K562 (cell line): ENCODE measurements at regions not wholly inside any gene's neighbourhood (a gene's known extent, or its start where the extent isn't known, plus 50 kb on each side); places are given as distances from the start of the nearest gene placed in this dataset.

ENCODE experiments used
- ADNP ChIP-seq: fragments of 200-800 bp; sonication (Bioruptor generic); IDR thresholded peaks from 2 replicates; pipeline ENCODE4 v1.6.1; 2016; ENCODE audit warnings: missing genetic modification characterization, missing compliant biosample characterization
- ARID2 ChIP-seq: fragments of 450-650 bp; IDR thresholded peaks from 2 replicates; pipeline ENCODE4 v1.6.1; 2017; ENCODE audit warnings: antibody characterized with exemption, mild to moderate bottlenecking
- CAMTA2 ChIP-seq: fragments of 250-450 bp; sonication (Bioruptor Pico); conservative IDR thresholded peaks from 2 replicates; pipeline ENCODE4 v1.5.1; 2022
- E2F1 ChIP-seq: sonication (generic); formaldehyde crosslinking; IDR thresholded peaks from 2 replicates; pipeline ENCODE4 v1.8.1; 2023; ENCODE audit warnings: mild to moderate bottlenecking, missing genetic modification reagents, moderate library complexity
- ELF2 ChIP-seq: fragments of 250-450 bp; sonication (Bioruptor Pico); IDR thresholded peaks from 2 replicates; pipeline ENCODE4 v1.5.0; 2021; ENCODE audit warnings: mild to moderate bottlenecking
- HCFC1 ChIP-seq: IDR thresholded peaks from 2 replicates; pipeline ENCODE4 v1.6.1; 2012; ENCODE audit warnings: low read depth, low read length, improper control_type of control experiment
- JUND ChIP-seq, 2 experiments: IDR thresholded peaks; 2 replicates in 1 of 2; 3 replicates in 1 of 2; pipeline ENCODE4 v1.6.1; 2011; ENCODE audit warnings: borderline replicate concordance in 2 of 2, low read depth in 2 of 2, low read length in 2 of 2, improper control_type of control experiment in 1 of 2, missing biosample characterization in 1 of 2, missing genetic modification characterization in 1 of 2, missing genetic modification reagents in 1 of 2
- PCBP2 ChIP-seq: fragments of 200-400 bp; formaldehyde crosslinking; IDR thresholded peaks from 2 replicates; pipeline ENCODE4 v1.6.1; 2018; ENCODE audit warnings: low read length, low read depth, mild to moderate bottlenecking, moderate library complexity; ENCODE audit not compliant: poor library complexity, severe bottlenecking
- PTBP1 ChIP-seq: fragments of 200-400 bp; formaldehyde crosslinking; IDR thresholded peaks from 2 replicates; pipeline ENCODE4 v1.6.1; 2017; ENCODE audit warnings: low read depth, low read length
- RREB1 ChIP-seq: fragments of 250-450 bp; sonication (Bioruptor Pico); IDR thresholded peaks from 2 replicates; pipeline ENCODE4 v1.4.0; 2020
- SMARCE1 ChIP-seq: fragments of 450-650 bp; IDR thresholded peaks from 2 replicates; pipeline ENCODE4 v1.7.1; 2016; ENCODE audit warnings: mild to moderate bottlenecking
- TCF7L2 ChIP-seq: fragments of 150-350 bp; IDR thresholded peaks from 2 replicates; pipeline ENCODE4 v1.6.1; 2016; ENCODE audit warnings: low read depth, mild to moderate bottlenecking, low read length, moderate library complexity
- VEZF1 ChIP-seq: fragments of 200-800 bp; sonication (Bioruptor generic); IDR thresholded peaks from 2 replicates; pipeline ENCODE4 v1.6.1; 2017; ENCODE audit warnings: missing genetic modification characterization, missing compliant biosample characterization
- ZFP1 ChIP-seq: fragments of 450-650 bp; formaldehyde crosslinking; IDR thresholded peaks from 2 replicates; pipeline ENCODE4 v1.4.0; 2020; ENCODE audit warnings: mild to moderate bottlenecking, mixed read lengths
- ZFP91 ChIP-seq: sonication (generic); formaldehyde crosslinking; IDR thresholded peaks from 2 replicates; pipeline ENCODE4 v1.8.0; 2022; ENCODE audit warnings: mild to moderate bottlenecking, missing genetic modification reagents
- ZNF699 ChIP-seq: fragments of 250-450 bp; sonication (Bioruptor Pico); IDR thresholded peaks from 2 replicates; pipeline ENCODE4 v1.8.0; 2021; ENCODE audit warnings: mild to moderate bottlenecking, moderate library complexity; ENCODE audit not compliant: insufficient replicate concordance
- ZNF785 ChIP-seq: fragments of 250-450 bp; sonication (Bioruptor Pico); IDR thresholded peaks from 2 replicates; pipeline ENCODE4 v1.4.0; 2020; ENCODE audit warnings: mild to moderate bottlenecking
- ZNF79 ChIP-seq: fragments of 250-450 bp; sonication (Bioruptor Pico); IDR thresholded peaks from 2 replicates; pipeline ENCODE4 v1.4.0; 2020; ENCODE audit warnings: low read depth, mild to moderate bottlenecking, moderate library complexity

- TF ChIP-seq VEZF1: peak; percentile 56
- no peak for TF ChIP-seq PTBP1
- no peak for TF ChIP-seq PCBP2
- TF ChIP-seq ZNF79 (CRISPR knock-in tag): no peak; the same call in 1 of the 2 replicates
- TF ChIP-seq ZFP91 (CRISPR knock-in tag): no peak
- peak; percentile 75; the same call in 1 of the 2 replicates for TF ChIP-seq E2F1 (CRISPR knock-in tag)
- no peak for TF ChIP-seq CAMTA2 (CRISPR knock-in tag)
- peak; percentile 47; the same call in 1 of the 2 replicates for TF ChIP-seq SMARCE1
- 0 out of 2 replicates have a peak, but pooled peaks have one; percentile 0 for TF ChIP-seq ARID2
- TF ChIP-seq RREB1 (CRISPR knock-in tag): peak; percentile 86; the same call in 1 of the 2 replicates
- TF ChIP-seq ZNF699: no peak
- no peak for TF ChIP-seq ZFP1 (CRISPR knock-in tag)
- TF ChIP-seq ELF2 (CRISPR knock-in tag): no peak
- TF ChIP-seq ZNF785 (CRISPR knock-in tag): no peak
- TF ChIP-seq HCFC1: peak; percentile 43; the same call in 1 of the 2 replicates
- peak; percentile 83 for TF ChIP-seq JUND (IDR thresholded peaks at IDR 0.05; ENCODE audit: borderline replicate concordance, low read depth, low read length)
- peak; percentile 46; the same call in 1 of the 3 replicates for TF ChIP-seq JUND (tag; IDR thresholded peaks at IDR 0.05; ENCODE audit: borderline replicate concordance, low read depth, low read length)
- peak; percentile 99 for TF ChIP-seq ADNP (tag)
- TF ChIP-seq TCF7L2: no peak
These were observed 119.7 kb upstream of the ZNF184 start (continued) for GRCh38 chr6:27592481-27593199.
